HG02884 (cell line): ENCODE measurements at regions not wholly inside any gene's neighbourhood (a gene's known extent, or its start where the extent isn't known, plus 50 kb on each side); places are given as distances from the start of the nearest gene placed in this dataset.

Experiments used
- ATAC-seq: cut with Tn5 transposase; IDR thresholded peaks from one replicate; pipeline ENCODE4 v1.9.1; 2021; ENCODE audit warnings: mild to moderate bottlenecking, moderate library complexity; ENCODE audit not compliant: unreplicated experiment

DNA sequence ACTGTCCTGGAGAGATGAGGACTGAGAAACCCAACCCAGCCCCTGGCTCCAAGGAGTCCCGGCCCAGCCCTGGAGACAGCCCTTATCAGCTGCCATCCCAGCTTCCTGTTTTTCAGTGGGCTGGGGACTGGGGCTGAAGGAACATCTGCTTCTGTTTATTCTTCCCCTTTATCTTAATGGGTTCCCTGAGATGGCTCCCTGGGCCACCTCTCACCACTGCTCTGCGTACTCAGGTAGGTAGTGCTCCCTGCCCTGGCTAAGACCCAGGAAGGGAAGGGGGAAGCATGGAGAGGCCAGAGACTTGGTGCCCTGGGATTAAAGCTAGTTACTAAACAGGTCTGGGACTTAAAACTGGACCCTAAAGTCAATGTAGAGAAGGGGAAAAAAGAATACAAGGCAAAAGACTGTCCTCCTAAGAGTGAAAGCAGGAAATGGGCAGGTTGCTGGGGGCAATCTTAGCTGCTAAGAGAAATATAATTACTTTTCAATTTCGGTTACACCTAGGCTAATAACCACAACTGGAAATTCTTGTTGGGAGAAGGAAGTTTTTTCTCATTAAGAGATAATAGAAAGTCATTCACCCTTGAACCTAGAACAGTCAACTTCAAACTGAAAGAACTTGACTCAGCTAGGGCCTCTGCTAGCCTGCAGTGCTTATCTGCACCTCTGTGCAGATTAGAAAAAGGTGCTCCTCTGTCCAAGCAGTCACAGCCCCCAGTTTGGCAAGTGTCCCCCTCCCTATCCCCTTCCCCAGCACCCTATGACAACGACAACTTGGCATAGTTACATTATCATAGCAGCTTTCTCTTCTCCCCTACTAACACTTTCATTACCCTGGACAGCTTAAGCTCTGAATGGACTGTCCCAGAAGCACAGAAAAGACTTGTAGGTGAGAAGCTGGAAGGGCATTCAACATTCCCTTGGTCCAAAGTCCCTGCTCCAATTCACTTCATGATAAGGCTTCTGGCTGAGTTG is 65.6 kb upstream of the KDM7A start:
- ATAC-seq = peak; percentile 80

DNA sequence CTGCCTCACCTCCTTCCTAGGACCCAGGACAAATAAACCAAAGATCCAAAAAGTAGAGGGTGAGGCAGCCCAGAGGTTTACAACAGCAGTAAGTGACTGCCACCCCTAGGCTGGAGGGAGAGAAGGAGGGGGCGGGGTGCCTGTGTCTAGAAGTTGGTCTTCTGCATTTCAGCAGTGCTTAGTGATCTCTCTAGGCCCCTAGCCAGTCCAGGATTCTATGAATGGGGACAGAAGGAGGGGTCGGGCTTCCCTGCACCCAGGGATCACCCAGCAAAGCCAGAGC is 62.8 kb upstream of the KDM7A start:
- no peak for ATAC-seq

- ATAC-seq = no peak
Measured at GRCh38 chr7:140238778-140239652, 62.2 kb upstream of the KDM7A start.

GRCh38 chr7:140237390-140237789 is 60.6 kb upstream of the KDM7A start:
- no peak for ATAC-seq

DNA sequence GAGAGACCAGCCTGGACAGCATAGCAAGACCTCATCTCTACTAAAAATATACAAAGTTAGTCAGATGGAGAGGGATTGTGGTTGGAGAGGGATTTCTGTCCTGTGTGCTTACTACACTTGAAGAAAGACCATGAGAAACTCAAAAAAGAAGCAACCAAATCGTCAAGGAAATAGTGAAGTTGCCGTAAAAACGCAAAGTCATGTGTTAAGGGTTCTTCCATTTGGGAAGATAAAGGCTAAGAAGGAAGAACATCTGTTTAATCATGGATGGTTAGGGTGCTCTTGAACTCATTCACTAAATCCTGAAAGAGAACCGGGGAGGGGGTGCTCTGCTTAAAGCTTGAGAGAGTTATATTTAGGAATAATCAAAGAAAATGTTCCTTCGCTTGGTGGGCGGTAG is 59.8 kb upstream of the KDM7A start:
- ATAC-seq = no peak

GRCh38 chr7:140235114-140235513 is 58.3 kb upstream of the KDM7A start:
- ATAC-seq = no peak

DNA sequence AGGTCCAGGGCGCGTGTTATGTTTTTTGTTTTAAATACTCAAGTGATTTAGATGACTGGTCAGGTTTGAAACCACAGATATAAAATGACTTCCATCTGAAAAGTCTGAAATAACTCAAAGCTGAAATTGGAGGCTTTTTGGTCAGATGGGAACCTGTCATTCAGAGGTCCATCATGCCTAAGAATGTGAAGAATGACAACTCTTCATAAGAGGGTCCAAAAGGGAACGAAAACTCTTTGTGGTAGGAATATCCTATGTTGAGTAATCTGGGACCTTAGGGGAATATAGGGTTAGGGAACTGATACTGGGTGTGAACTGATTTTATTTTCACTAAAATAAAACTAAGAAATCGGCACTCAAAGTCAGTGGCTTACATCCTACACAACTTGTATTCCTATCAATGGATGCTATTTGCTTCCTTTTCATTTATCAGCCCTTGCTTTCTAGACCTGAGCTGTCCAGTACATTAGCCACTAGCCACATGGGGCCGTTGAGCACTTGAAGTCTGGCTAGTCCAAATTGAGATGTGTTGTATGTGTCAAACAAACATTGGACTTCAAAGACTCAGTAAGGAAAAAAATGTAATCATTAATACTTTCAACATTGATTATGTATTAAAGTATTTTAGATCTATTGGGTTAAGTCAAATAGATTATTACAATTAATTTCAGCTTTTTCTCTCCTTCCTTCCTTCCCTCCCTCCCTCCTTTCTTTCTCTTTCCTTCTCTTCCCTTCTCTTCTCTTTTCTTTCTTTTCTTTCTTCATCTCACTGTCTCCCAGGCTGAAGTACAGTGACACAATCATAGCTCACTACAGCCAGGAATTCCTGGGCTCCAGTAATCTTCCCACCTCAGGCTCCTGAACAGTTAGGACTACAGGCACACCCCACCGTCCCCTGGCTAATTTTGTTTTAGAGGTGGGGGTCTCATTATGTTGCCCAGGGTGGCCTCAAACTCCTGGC is 56.5 kb upstream of the KDM7A start:
- ATAC-seq = no peak

DNA sequence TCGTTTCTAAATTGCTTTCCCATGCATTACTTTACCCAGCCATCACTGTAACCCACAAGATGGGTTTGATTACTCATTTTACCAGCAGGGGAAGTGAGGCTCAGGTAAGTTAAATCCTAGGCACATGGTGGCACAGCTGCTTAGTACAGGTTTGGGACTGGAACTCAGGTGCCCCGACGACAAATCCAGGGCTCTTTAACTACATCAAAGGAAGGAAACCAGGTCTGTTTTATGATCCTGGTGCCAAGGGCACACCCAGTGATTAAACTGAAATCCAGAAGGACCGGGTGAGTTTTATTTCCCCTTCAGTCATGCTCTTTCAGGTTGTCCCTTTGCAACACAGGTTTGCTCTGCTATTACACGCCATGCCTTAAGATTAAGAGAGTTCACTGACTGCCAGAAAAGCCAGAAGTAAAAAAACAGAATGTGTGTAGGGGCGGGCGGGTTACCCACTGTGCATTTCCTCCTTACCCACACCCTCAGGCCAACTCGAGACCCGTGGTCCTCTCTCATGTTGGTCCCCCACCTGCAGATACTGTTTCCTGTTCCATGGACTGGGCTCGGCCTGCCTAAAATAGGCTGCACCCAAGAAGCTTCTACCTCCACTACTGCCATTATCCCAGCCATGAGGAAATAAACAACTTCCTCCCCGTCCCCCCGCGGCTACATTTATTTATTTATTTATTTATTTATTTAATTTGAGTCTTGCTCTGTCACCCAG is 55.1 kb upstream of the KDM7A start:
- ATAC-seq = no peak

DNA sequence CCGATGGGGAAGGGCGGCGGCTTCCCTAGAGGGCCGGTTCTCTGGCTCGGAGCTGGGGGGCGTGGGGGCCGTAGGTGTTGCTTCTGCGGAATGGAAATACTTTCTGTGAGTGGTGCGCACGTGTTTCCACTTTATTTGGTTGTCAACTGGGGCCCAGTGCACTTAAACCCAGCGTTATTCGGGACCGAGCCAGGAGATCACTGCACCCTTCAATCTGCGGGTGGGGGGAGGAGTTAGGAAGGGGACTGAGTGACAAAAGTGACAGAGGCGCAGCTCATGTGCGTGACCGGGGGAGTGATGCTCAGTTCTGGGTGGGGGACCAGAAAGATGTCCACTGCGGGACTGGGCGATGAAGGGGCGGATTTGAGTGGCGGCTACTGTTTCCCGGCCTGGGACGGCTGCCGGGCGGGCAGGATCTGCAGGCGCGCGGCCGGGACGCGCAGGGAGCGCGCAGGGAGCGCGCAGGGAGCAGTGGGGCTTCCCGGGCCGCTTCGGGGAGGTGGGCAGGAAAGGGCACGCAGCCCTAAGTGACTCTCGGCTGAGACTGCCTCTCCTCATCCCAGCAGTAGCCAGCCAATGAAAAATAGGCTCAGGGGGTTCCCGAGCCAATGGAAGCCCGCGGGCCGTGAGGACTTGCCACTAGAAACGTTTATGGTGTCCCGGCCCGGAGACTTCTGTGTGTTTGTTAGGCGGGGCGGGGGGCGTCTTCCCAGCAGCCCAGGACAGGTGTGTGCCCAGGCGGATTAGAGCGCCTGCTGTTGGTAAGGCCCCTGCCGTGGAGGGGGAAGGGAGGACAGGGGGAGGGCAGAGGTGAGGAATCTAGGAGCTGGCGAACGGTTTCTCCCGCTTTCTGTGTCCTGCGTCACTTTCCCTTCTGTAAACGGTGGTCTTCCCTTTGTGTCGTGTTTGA is 54.3 kb upstream of the KDM7A start:
- no peak for ATAC-seq

GRCh38 chr7:140230516-140230860 is 53.7 kb upstream of the KDM7A start:
- no peak for ATAC-seq

DNA sequence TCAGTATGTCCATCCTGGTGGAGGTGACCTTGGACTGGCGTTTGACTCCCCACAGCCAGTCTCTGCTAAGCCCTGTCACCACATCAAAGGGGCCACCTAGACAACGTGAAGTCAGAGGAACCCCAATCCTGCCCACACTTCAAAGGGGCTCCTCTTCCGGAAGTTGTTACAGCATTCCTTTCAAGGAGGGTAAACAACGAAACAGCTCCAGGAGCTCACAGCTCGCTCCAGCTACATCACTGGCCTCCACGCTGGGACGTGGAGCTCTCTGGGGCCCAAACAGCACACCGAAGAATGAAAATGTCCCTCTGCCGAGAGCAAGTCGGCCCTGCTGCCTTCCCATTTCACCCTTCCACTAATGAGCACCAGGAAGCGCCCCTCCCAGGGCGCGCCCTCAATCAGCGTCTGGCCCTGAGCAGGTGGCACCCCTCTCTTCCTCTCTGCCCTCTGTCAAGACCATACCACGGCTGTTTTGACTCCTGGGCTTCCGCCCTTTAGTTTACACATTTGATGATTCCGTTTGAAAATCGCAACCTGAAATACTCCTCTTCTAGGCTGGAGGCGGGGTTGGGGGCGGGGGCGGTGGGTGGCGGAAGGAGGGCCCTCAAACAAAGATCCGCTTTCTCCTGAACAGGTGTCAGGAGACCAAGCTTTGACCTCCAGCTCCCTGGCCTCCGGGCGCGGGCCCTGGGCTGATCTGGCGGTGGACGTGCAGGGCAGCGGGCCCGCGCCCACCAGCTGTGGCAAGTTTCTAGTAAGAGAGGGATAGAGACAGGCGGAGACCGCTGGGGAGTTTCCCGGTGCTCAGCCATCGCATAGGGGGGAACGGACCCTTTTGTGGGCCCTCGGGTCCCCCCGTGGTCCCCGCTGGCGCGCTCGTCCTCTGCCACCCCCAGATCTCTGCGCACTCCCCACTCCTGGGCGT is 53.1 kb upstream of the KDM7A start:
- ATAC-seq = no peak

- no peak for ATAC-seq
Measured at GRCh38 chr7:140229101-140229525, 52.3 kb upstream of the KDM7A start.
